Left lung (tissue), 4 donors: ENCODE measurements at regions not wholly inside any gene's neighbourhood (a gene's known extent, or its start where the extent isn't known, plus 50 kb on each side); places are given as distances from the start of the nearest gene placed in this dataset.

Source experiments
- ATAC-seq: fragments of 200-7000 bp; cut with Tn5 transposase; one replicate; pipeline ENCODE4 v1.9.1; 2020; ENCODE audit warnings: moderate library complexity
- DNase-seq, 4 donors: peaks; one replicate each; pipeline ENCODE4 v3.0.0-alpha.2; 2013 to 2020
- H3K27ac ChIP-seq, 2 donors: fragments of 200-600 bp; sonication (generic) in 1 of 2; one replicate each; pipeline versions ENCODE4 v1.5.0 to v1.8.0; 2020 to 2021
- H3K27me3 ChIP-seq, 2 donors: fragments of 200-600 bp; sonication (generic) in 1 of 2; one replicate each; pipeline versions ENCODE4 v1.5.0 to v1.8.0; 2020 to 2021
- H3K36me3 ChIP-seq, 2 donors: fragments of 200-600 bp; sonication (generic) in 1 of 2; one replicate each; pipeline versions ENCODE4 v1.5.0 to v1.8.0; 2020 to 2021
- H3K4me1 ChIP-seq, 2 donors: fragments of 200-600 bp; one replicate each; pipeline ENCODE4 v1.8.0; 2021
- H3K4me3 ChIP-seq, 2 donors: fragments of 200-600 bp; sonication (generic) in 1 of 2; one replicate each; pipeline versions ENCODE4 v1.5.0 to v1.8.0; 2020 to 2021; ENCODE audit warnings: mild to moderate bottlenecking in 1 of 2
- H3K9me3 ChIP-seq, 2 donors: fragments of 200-600 bp; sonication (generic) in 1 of 2; one replicate each; pipeline versions ENCODE4 v1.5.0 to v1.8.0; 2020 to 2021
- intact Hi-C, 2 donors: fragments of 100-400 bp; cut with DNase I; formaldehyde crosslinking; loops; one replicate each; pipeline versions ENCODE4 v1.11.2 to v1.14.2; 2022
- TF ChIP-seq, protein P1 (sequence below), 2 donors: fragments of 200-600 bp; sonication (generic) in 1 of 2; IDR thresholded peaks; one replicate each; pipeline versions ENCODE4 v1.5.0 to v1.8.0; 2021; ENCODE audit warnings: antibody characterized with exemption in 2 of 2
- donor health status: DM: no; HTN: yes; CAD: no.
- donor health status: DM: no; HTN: no; CAD: no.

DNA sequence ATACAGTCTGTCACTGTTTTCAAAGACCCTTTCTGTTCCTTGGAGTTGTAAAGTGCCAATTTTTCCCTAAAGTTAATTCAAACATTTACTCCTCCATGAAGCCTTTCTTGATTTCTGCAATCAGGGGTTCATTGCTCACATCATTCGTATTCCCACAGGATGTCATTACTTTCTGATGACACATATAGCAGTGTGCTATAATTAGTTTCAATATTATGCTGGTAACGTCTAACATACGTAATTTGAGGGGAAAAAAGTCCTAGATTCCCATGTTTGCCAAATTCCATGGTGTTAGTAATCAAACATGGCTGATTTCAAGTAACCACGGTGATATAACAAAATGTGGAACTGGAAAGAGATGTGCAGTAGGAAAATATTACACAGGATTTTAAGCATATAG, 468.2 kb upstream of the MEF2C start:
- H3K4me3 ChIP-seq: no peak overlapping the region
- no peaks in the 10 kb centered on the region for H3K27me3 ChIP-seq
- intact Hi-C loops: no loop called here
- H3K9me3 ChIP-seq: no peaks in the 10 kb centered on the region
- no peaks in the 10 kb centered on the region for H3K36me3 ChIP-seq
- TF ChIP-seq, protein P1, sequence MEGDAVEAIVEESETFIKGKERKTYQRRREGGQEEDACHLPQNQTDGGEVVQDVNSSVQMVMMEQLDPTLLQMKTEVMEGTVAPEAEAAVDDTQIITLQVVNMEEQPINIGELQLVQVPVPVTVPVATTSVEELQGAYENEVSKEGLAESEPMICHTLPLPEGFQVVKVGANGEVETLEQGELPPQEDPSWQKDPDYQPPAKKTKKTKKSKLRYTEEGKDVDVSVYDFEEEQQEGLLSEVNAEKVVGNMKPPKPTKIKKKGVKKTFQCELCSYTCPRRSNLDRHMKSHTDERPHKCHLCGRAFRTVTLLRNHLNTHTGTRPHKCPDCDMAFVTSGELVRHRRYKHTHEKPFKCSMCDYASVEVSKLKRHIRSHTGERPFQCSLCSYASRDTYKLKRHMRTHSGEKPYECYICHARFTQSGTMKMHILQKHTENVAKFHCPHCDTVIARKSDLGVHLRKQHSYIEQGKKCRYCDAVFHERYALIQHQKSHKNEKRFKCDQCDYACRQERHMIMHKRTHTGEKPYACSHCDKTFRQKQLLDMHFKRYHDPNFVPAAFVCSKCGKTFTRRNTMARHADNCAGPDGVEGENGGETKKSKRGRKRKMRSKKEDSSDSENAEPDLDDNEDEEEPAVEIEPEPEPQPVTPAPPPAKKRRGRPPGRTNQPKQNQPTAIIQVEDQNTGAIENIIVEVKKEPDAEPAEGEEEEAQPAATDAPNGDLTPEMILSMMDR (IDR thresholded peaks at IDR 0.05): no peak
- ATAC-seq: no peak
- DNase-seq: no peak
- H3K27ac ChIP-seq: no peak overlapping the region
- no peaks in the 10 kb centered on the region for H3K4me1 ChIP-seq

DNA sequence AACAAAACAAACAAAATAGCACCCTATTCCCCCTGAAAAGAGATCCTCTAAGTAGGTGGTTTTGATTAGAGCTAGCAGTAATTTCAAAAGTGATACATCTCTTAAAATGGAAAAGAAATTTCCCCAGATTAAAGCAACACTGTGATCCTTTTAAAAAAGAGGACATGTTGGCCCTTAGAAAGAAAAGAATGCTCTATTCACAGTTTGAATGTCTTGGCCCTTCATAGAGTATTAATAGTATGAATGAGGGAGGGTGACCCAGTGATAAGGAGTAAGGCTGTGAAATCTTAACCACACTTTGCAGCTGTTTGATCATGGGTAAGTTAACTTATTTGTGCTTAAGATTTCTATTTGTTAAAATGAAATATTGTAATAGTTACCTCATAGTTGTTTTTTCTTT, 467.7 kb upstream of the MEF2C start:
- DNase-seq: no peak
- no peaks in the 10 kb centered on the region for H3K4me1 ChIP-seq
- no peak overlapping the region for H3K4me3 ChIP-seq
- H3K27me3 ChIP-seq: no peaks in the 10 kb centered on the region
- intact Hi-C loops: no loop called here
- TF ChIP-seq, protein P1 (IDR thresholded peaks at IDR 0.05): no peak
- no peak overlapping the region for H3K27ac ChIP-seq
- ATAC-seq: no peak
- no peaks in the 10 kb centered on the region for H3K9me3 ChIP-seq
- no peaks in the 10 kb centered on the region for H3K36me3 ChIP-seq

DNA sequence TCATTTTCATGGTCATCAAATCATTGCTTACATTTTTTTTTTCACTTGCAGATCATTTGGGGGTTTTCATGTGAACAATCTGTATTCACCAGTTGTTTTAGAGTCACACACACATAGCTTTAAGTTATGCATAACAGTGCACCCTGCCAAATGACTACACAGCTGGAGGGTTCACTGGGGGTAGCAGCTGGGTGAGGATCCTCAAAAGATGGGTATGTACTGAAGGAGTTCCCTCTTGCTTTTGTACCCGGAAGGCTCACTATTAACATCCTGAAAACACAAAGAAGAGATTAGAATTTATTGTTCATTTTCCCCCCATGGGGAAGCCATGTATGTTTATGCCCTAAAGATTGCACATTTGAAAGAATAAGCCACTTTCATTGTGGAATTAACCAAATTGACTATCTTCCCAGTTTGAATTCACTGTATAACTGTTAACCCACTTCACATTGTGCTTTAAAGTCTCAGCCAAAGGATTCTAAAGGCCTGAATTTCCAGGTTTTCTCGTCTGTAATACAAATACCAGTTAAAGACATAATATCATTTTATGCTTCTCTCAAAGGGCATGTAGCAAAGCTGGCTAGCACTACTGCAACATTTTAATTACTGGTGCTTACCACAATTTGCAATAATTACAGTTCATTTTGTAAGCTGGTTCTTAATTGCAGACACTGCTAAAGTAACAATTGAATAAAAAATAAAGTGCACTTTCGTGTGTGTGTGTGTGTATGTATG, 466.4 kb upstream of the MEF2C start:
- H3K9me3 ChIP-seq: no peaks in the 10 kb centered on the region
- H3K36me3 ChIP-seq: no peaks in the 10 kb centered on the region
- ATAC-seq (no peak), DNase-seq (no peak)
- no peak overlapping the region for H3K4me3 ChIP-seq
- H3K27me3 ChIP-seq: no peaks in the 10 kb centered on the region
- H3K4me1 ChIP-seq: no peaks in the 10 kb centered on the region
- H3K27ac ChIP-seq: no peak overlapping the region
- intact Hi-C loops: no loop called here
- TF ChIP-seq, protein P1 (IDR thresholded peaks at IDR 0.05): no peak

DNA sequence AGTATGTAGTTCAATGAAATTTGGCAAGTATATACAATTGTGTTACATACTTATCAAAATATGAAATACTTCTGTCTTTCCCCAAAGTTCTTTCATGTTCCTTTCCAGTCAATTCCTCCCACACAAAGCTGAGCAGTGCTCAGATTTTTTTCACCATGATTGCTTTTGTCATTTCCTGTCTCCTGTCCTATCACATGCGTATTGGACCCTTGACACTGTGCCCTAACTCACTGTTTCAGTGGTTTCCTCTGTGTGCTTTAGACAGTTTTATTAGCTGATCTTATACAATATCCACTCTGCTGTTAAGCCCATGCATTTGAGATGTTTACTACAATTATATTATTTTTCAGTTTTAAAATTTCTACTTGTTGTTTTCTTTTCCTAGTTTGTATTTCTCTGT, 463.6 kb upstream of the MEF2C start:
- intact Hi-C loops: no loop called here
- Histone ChIP-seq H3K9me3 (no peaks in the 10 kb centered on the region), H3K36me3 (no peaks in the 10 kb centered on the region), H3K27ac (no peak overlapping the region), H3K4me1 (peaks cover 0 to 3% of the 10 kb centered on the region in 2 donors), H3K4me3 (no peak overlapping the region), H3K27me3 (no peaks in the 10 kb centered on the region)
- TF ChIP-seq, protein P1 (IDR thresholded peaks at IDR 0.05): no peak
- DNase-seq: no peak
- ATAC-seq: no peak

DNA sequence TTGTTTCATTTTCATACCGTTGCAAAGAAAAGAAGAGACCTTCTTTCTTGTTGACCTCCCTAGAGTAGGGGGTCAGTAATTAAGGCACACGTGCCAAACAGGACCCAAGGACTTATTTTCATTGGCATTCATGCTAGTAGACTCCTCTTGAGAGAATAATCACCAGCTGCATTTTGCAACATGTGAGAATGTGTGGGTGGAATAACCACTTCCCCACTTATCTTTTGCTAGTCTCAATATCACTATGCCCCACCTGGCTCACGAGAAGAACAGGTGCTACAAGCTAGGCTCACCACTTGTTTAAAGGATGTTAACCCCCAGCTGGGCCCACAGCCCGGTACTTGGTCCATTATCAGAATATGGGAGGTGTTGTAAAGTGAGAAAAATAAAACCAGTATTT, 460.7 kb upstream of the MEF2C start:
- Histone ChIP-seq H3K9me3 (no peaks in the 10 kb centered on the region), H3K36me3 (no peaks in the 10 kb centered on the region), H3K27ac (no peak overlapping the region), H3K4me3 (no peak overlapping the region), H3K4me1 (peaks cover 0 to 3% of the 10 kb centered on the region in 2 donors), H3K27me3 (no peaks in the 10 kb centered on the region)
- intact Hi-C loops: no loop called here
- DNase-seq (peak in 2 of 4 donors; percentile 9 to 38), ATAC-seq (peak; percentile 83)
- TF ChIP-seq, protein P1 (IDR thresholded peaks at IDR 0.05): no peak
